Thyroid gland (tissue), 4 donors: ENCODE measurements at regions not wholly inside any gene's neighbourhood (a gene's known extent, or its start where the extent isn't known, plus 50 kb on each side); places are given as distances from the start of the nearest gene placed in this dataset.
"Not testable (repeated sequence)": the region's sequence is repeated elsewhere in the genome, so short reads cannot be mapped to it uniquely, and the experiment has no call there.

Experiments used
- DNase-seq, 2 donors: peaks; one replicate each; pipeline ENCODE4 v3.0.0-alpha.2; 2019
- H3K27ac ChIP-seq, 3 donors: fragments of 200-600 bp; sonication (generic); 1 replicate in 2 of 3; 2 replicates in 1 of 3; pipeline ENCODE4 v1.5.1; 2016 to 2019; ENCODE audit warnings: mild to moderate bottlenecking in 1 of 3, moderate library complexity in 1 of 3
- H3K27me3 ChIP-seq: fragments of 200-600 bp; sonication (generic); one replicate; pipeline ENCODE4 v1.5.1; 2019
- H3K36me3 ChIP-seq, 2 donors: fragments of 200-600 bp; sonication (generic); one replicate each; pipeline ENCODE4 v1.5.1; 2016 to 2019
- H3K4me1 ChIP-seq, 2 donors: fragments of 200-600 bp; sonication (generic); one replicate each; pipeline ENCODE4 v1.5.1; 2017 to 2019
- H3K4me3 ChIP-seq, 3 donors: fragments of 200-600 bp; sonication (generic); replicated peaks in 1 of 3; 1 replicate in 2 of 3; 2 replicates in 1 of 3; pipeline ENCODE4 v1.5.1; 2016; ENCODE audit warnings: mild to moderate bottlenecking in 1 of 3
- H3K9me3 ChIP-seq: fragments of 200-600 bp; sonication (generic); one replicate; pipeline ENCODE4 v1.5.1; 2017
- POLR2A ChIP-seq, 2 donors: fragments of 450-650 bp; IDR thresholded peaks; one replicate each; pipeline ENCODE4 v1.6.1; 2017; ENCODE audit warnings: antibody characterized with exemption in 2 of 2, mild to moderate bottlenecking in 2 of 2, moderate library complexity in 1 of 2
- WGBS, 2 donors: methylation state at CpG; one replicate each; pipeline ENCODE4 v1.1.5; 2017; 5-methylcytosine and 5-hydroxymethylcytosine counted together
- intact Hi-C: fragments of 100-400 bp; cut with DNase I; formaldehyde crosslinking; loops from one replicate; pipeline ENCODE4 v1.15.1; 2023
- TF ChIP-seq, protein P1 (sequence below), 6 experiments: fragments of 200-600 bp in 3 of 6; fragments of 450-650 bp in 3 of 6; sonication (generic) in 3 of 6; IDR thresholded peaks; one replicate each; pipeline ENCODE4 v1.5.1; 2016 to 2019; ENCODE audit warnings: antibody characterized with exemption in 6 of 6, mild to moderate bottlenecking in 2 of 6, inconsistent platforms in 1 of 6, moderate library complexity in 1 of 6

DNA sequence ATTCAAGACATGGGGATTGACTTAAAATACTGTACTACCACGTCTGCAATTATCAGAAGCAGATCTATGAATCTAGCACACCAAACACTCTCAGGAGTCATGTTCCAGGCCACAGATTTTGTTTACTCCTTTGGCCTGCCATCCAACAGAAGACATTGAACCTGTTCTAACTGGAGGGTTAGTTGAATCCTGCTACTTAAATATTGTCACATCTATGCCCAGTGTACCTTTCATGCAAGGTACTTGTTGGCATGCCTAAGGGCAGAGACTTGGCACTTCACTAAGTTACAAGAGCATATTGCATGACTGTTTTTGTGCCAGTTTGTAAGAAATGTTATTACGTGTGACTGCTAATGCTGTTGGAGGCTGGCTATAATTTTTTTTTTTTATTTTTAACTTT is 126.9 kb upstream of the BCOR start:
- DNase-seq: peak; percentile 28 to 31
- Histone ChIP-seq H3K4me3 (no peak overlapping the region), H3K9me3 (no peaks in the 10 kb centered on the region), H3K27ac (no peak overlapping the region), H3K27me3 (no peaks in the 10 kb centered on the region), H3K4me1 (no peaks in the 10 kb centered on the region), H3K36me3 (no peaks in the 10 kb centered on the region)
- intact Hi-C loops: no loop called here
- 15 to 25% methylated on average over 2 of the region's 2 CpGs for WGBS, 2 donors
- TF ChIP-seq POLR2A (IDR thresholded peaks at IDR 0.05): no peak
- TF ChIP-seq, protein P1, sequence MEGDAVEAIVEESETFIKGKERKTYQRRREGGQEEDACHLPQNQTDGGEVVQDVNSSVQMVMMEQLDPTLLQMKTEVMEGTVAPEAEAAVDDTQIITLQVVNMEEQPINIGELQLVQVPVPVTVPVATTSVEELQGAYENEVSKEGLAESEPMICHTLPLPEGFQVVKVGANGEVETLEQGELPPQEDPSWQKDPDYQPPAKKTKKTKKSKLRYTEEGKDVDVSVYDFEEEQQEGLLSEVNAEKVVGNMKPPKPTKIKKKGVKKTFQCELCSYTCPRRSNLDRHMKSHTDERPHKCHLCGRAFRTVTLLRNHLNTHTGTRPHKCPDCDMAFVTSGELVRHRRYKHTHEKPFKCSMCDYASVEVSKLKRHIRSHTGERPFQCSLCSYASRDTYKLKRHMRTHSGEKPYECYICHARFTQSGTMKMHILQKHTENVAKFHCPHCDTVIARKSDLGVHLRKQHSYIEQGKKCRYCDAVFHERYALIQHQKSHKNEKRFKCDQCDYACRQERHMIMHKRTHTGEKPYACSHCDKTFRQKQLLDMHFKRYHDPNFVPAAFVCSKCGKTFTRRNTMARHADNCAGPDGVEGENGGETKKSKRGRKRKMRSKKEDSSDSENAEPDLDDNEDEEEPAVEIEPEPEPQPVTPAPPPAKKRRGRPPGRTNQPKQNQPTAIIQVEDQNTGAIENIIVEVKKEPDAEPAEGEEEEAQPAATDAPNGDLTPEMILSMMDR (IDR thresholded peaks at IDR 0.05): no peak

DNA sequence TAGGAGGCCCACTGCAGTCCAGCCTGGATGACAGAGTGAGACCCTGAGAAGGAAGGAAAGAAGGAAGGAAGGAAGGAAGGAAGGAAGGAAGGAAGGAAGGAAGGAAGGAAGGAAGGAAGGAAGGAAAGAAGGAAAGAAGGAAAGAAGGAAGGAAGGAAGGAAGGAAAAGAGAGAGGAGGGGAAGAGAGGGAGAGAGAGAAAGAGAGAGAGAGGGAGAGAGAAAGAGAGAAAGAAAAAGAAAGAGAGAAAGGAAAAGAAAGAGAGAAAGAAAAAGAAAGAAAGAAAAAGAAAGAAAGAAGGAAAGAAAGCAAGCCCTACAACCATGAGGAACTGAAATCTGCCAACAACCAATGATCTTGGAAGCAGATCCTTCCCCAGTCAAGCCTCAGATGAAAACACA is 124.9 kb upstream of the BCOR start:
- H3K27me3 ChIP-seq, H3K36me3 ChIP-seq, H3K4me1 ChIP-seq, H3K27ac ChIP-seq, intact Hi-C loops, DNase-seq, H3K9me3 ChIP-seq, H3K4me3 ChIP-seq: not testable (repeated sequence)

DNA sequence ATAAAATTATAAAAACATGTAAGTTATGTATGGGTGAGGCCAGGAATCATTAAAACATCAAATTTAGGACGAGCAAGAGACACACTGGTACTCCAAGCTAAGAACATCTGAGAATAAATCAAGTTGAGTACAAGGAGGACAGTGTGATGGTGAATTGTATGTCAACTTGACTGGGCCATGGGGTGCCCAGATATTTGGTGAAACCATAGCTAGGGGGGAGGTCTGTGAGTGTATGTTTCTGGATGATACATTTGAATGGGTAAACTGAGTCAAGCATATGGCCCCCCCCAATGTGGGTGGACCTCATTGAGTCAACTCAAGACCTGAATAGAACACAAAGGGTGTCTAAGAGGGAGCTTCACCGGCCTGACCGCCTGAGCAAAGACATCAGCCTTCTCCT is 115.3 kb upstream of the BCOR start:
- peaks cover 0 to 4% of the 10 kb centered on the region in 2 donors for H3K4me1 ChIP-seq
- H3K4me3 ChIP-seq: no peak overlapping the region
- H3K36me3 ChIP-seq: no peaks in the 10 kb centered on the region
- H3K27me3 ChIP-seq: no peaks in the 10 kb centered on the region
- no peak for DNase-seq
- no peak overlapping the region for H3K27ac ChIP-seq
- intact Hi-C loops: no loop called here
- TF ChIP-seq, protein P1 (IDR thresholded peaks at IDR 0.05): no peak
- TF ChIP-seq POLR2A (IDR thresholded peaks at IDR 0.05): no peak
- H3K9me3 ChIP-seq: no peaks in the 10 kb centered on the region
- 79 to 95% methylated on average over 1 to 3 of the region's 3 CpGs for WGBS, 2 donors

DNA sequence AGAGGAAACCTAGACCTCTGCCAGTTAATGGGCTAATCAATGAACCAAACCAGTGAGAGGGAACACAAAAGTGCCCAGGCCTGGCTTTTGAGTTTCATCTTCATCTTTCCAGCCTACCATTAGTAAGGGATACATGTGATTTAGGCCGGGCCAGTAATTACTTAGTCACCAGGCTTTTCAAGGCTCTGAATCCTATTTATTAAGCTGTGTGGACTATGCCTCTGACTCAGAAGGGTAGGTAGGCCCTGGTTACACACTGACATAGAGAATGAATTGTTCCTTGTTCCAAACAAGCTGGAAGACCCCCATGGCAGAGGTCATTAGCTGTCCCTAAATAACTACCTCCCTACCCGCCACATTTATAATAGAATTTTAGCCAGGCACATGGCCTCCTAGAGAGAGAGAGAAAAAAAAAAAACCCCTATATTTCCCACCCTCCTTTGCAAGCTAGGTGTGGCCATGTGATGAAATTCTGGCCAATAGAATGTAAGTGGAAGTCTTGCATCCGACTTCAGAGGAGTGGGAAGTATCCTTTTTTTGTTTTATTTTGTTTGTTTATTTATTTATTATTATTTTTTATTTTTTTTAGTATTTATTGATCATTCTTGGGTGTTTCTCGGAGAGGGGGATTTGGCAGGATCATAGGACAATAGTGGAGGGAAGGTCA is 112.3 kb upstream of the BCOR start:
- no peak for DNase-seq
- WGBS, 2 donors: 74 to 80% methylated on average over 4 of the region's 4 CpGs
- TF ChIP-seq POLR2A (IDR thresholded peaks at IDR 0.05): no peak
- TF ChIP-seq, protein P1 (IDR thresholded peaks at IDR 0.05): no peak
- intact Hi-C loops: no loop called here
- no peaks in the 10 kb centered on the region for H3K36me3 ChIP-seq
- H3K4me1 ChIP-seq: peaks cover 0 to 4% of the 10 kb centered on the region in 2 donors
- peak overlapping the region in 1 of 3 donors; percentile 36 for H3K27ac ChIP-seq
- no peaks in the 10 kb centered on the region for H3K27me3 ChIP-seq
- H3K9me3 ChIP-seq: no peaks in the 10 kb centered on the region
- H3K4me3 ChIP-seq: no peak overlapping the region

DNA sequence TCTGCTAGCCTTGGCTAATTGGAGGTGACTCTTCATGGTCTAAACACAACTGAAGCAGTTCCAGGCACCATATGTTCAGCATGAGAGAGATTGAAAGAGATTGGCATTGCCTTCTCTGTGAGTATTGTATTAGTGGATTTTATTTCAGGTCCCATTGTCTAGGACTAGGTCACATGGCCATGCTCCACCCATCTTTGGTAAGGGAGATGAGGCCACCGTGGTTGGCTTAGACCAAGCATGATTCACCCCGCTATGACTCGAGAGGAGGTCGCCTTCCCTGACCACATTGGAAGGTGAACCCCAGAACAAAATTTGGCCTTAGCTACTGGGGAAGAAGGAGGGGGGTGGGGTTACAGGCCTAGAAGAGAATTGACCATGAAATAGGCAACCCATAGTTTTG is 109.9 kb upstream of the BCOR start:
- TF ChIP-seq, protein P1 (IDR thresholded peaks at IDR 0.05): no peak
- no peak for DNase-seq
- Histone ChIP-seq H3K27ac (no peak overlapping the region), H3K27me3 (no peaks in the 10 kb centered on the region), H3K4me3 (no peak overlapping the region), H3K4me1 (peaks cover 0 to 4% of the 10 kb centered on the region in 2 donors), H3K9me3 (no peaks in the 10 kb centered on the region), H3K36me3 (no peaks in the 10 kb centered on the region)
- intact Hi-C loops: no loop called here
- 68 to 83% methylated on average over 3 to 4 of the region's 4 CpGs for WGBS, 2 donors

DNA sequence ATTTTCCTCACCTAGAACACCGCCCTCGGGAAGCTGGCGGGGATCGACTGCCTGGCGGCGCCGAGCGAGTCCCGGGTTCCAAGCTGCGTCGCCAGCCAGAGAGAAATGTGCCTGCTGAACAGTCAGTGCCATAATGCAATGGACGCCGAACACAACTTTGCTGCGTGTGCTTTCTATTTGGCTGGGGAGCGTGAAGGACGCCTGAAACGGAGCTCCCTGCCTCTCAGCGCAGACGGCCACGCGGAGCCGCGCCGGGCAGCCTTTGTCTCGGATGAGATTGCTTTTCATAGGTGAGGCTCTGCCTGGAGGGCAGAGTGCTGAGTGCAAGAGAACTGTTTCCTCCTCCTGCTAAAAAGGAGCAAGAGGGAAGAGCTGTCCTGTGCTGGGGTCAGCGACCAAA is 107.7 kb upstream of the BCOR start:
- H3K36me3 ChIP-seq: no peaks in the 10 kb centered on the region
- no peaks in the 10 kb centered on the region for H3K9me3 ChIP-seq
- H3K4me3 ChIP-seq: no peak overlapping the region
- 73 to 100% methylated on average over 1 to 3 of the region's 26 CpGs for WGBS, 2 donors
- no peaks in the 10 kb centered on the region for H3K27me3 ChIP-seq
- H3K4me1 ChIP-seq: peaks cover 0 to 4% of the 10 kb centered on the region in 2 donors
- intact Hi-C loops: no loop called here
- H3K27ac ChIP-seq: no peak overlapping the region
- no peak for TF ChIP-seq POLR2A (IDR thresholded peaks at IDR 0.05)
- TF ChIP-seq, protein P1 (IDR thresholded peaks at IDR 0.05): no peak
- DNase-seq: no peak
